ENCODE measurements at regions not wholly inside any gene's neighbourhood (a gene's known extent, or its start where the extent isn't known, plus 50 kb on each side); places are given as distances from the start of the nearest gene placed in this dataset.

GRCh38 chr11:116415095-116415494, 357.7 kb downstream of the BUD13 start:
- no peak for TF ChIP-seq CTCF (IDR thresholded peaks at IDR 0.05; ENCODE audit: control insufficient read depth, insufficient read depth, low read depth, low read length, missing control alignments)
- DNase-seq (ENCODE audit: low read depth) = no peak

GRCh38 chr11:116414357-116414880, 358.4 kb downstream of the BUD13 start:
- TF ChIP-seq CTCF (IDR thresholded peaks at IDR 0.05; ENCODE audit: control insufficient read depth, insufficient read depth, low read depth, low read length, missing control alignments) = no peak
- H3K4me3 ChIP-seq (ENCODE audit: control insufficient read depth, low read depth, low read length) = no peak overlapping the region
- DNase-seq (ENCODE audit: low read depth) = no peak

More at GRCh38 chr11:116415095-116415494, 357.7 kb downstream of the BUD13 start:
- H3K4me3 ChIP-seq (ENCODE audit: control insufficient read depth, low read depth, low read length) = no peak overlapping the region

- no peak overlapping the region for H3K4me3 ChIP-seq (ENCODE audit: control insufficient read depth, low read depth, low read length)
- no peak for DNase-seq (ENCODE audit: low read depth)
- TF ChIP-seq CTCF (IDR thresholded peaks at IDR 0.05; ENCODE audit: control insufficient read depth, insufficient read depth, low read depth, low read length, missing control alignments) = no peak
Observed at GRCh38 chr11:116413301-116414242, 359.2 kb downstream of the BUD13 start.

- no peak for TF ChIP-seq CTCF (IDR thresholded peaks at IDR 0.05; ENCODE audit: control insufficient read depth, insufficient read depth, low read depth, low read length, missing control alignments)
Observed at GRCh38 chr11:116412118-116412889, 360.5 kb downstream of the BUD13 start.

GRCh38 chr11:116409238-116409637, 363.5 kb downstream of the BUD13 start:
- no peak for TF ChIP-seq CTCF (IDR thresholded peaks at IDR 0.05; ENCODE audit: control insufficient read depth, insufficient read depth, low read depth, low read length, missing control alignments)
- no peak for DNase-seq (ENCODE audit: low read depth)
- H3K4me3 ChIP-seq (ENCODE audit: control insufficient read depth, low read depth, low read length) = no peak overlapping the region

More at GRCh38 chr11:116412118-116412889, 360.5 kb downstream of the BUD13 start:
- no peak overlapping the region for H3K4me3 ChIP-seq (ENCODE audit: control insufficient read depth, low read depth, low read length)
- no peak for DNase-seq (ENCODE audit: low read depth)

- no peak for DNase-seq (ENCODE audit: low read depth)
- no peak for TF ChIP-seq CTCF (IDR thresholded peaks at IDR 0.05; ENCODE audit: control insufficient read depth, insufficient read depth, low read depth, low read length, missing control alignments)
Observed at GRCh38 chr11:116406042-116406441, 366.7 kb downstream of the BUD13 start.

More at GRCh38 chr11:116406042-116406441, 366.7 kb downstream of the BUD13 start:
- H3K4me3 ChIP-seq (ENCODE audit: control insufficient read depth, low read depth, low read length) = no peak overlapping the region

Measured in AG09309 (cell line).